T-cell (primary cell): ENCODE measurements at regions not wholly inside any gene's neighbourhood (a gene's known extent, or its start where the extent isn't known, plus 50 kb on each side); places are given as distances from the start of the nearest gene placed in this dataset.

Experiments
- ATAC-seq, 4 experiments: fragments of 200-7000 bp in 3 of 4; fragments of 150-1000 bp in 1 of 4; cut with Tn5 transposase; replicated peaks in 1 of 4; 1 replicate in 3 of 4; 2 replicates in 1 of 4; pipeline ENCODE4 v1.10.0; 2021; ENCODE audit warnings: moderate library complexity in 3 of 4, mild to moderate bottlenecking in 2 of 4, moderate number of reproducible peaks in 1 of 4
- CTCF ChIA-PET, 2 donors: fragments of 300-600 bp; sonication (Branson Sonifier 250); formaldehyde crosslinking; loops; one replicate each; lab custom pipeline; 2022; ENCODE audit warnings: antibody characterized with exemption in 2 of 2; lab: Charles Lee
- POLR2A ChIA-PET, 2 donors: fragments of 300-600 bp; sonication (Branson Sonifier 250); formaldehyde crosslinking; loops; one replicate each; lab custom pipeline; 2022; ENCODE audit warnings: antibody characterized with exemption in 2 of 2; lab: Charles Lee
- DNase-seq, 35 experiments: peaks; one replicate each; pipeline versions ENCODE4 v3.0.0 to v3.0.0-alpha.2; 2013 to 2023
- H3K27ac ChIP-seq: one replicate; pipeline ENCODE4 v1.5.1; 2013; ENCODE audit warnings: low read length
- H3K27me3 ChIP-seq, 2 experiments: replicated peaks in 1 of 2; 1 replicate in 1 of 2; 2 replicates in 1 of 2; pipeline versions ENCODE4 v1.6.1 to v1.7.0; 2013; ENCODE audit warnings: low read length in 1 of 2, mixed read lengths in 1 of 2; ENCODE audit not compliant: control insufficient read depth in 2 of 2, insufficient read depth in 2 of 2; ENCODE audit errors: extremely low read depth in 1 of 2
- H3K36me3 ChIP-seq, 2 donors: 1 replicate in 1 of 2; 2 replicates in 1 of 2; pipeline versions ENCODE4 v1.6.1 to v1.7.0; 2013; ENCODE audit warnings: low read length in 1 of 2; ENCODE audit not compliant: control insufficient read depth in 2 of 2, insufficient read depth in 1 of 2; ENCODE audit errors: extremely low read depth in 1 of 2
- H3K4me1 ChIP-seq, 2 experiments: 1 replicate in 1 of 2; 2 replicates in 1 of 2; pipeline versions ENCODE4 v1.6.1 to v1.7.0; 2013; ENCODE audit warnings: low read length in 2 of 2, mixed read lengths in 1 of 2; ENCODE audit not compliant: insufficient read depth in 2 of 2, control insufficient read depth in 1 of 2; ENCODE audit errors: extremely low read depth in 1 of 2
- H3K4me3 ChIP-seq, 2 donors: 1 replicate in 1 of 2; 2 replicates in 1 of 2; pipeline versions ENCODE4 v1.5.1 to v1.7.0; 2013; ENCODE audit warnings: mild to moderate bottlenecking in 2 of 2, low read length in 1 of 2, moderate library complexity in 1 of 2; ENCODE audit not compliant: control insufficient read depth in 1 of 2; ENCODE audit errors: extremely low read depth in 1 of 2
- H3K9me3 ChIP-seq: 2 replicates; pipeline ENCODE4 v1.7.0; 2013
- H3K27ac Mint-ChIP-seq, 2 donors: one replicate each; pipeline ENCODE4 v1.8.0; 2020 to 2021; ENCODE audit warnings: mild to moderate bottlenecking in 2 of 2, mixed read lengths in 2 of 2
- H3K27me3 Mint-ChIP-seq, 2 donors: one replicate each; pipeline ENCODE4 v1.8.0; 2021 to 2022; ENCODE audit warnings: mixed read lengths in 2 of 2
- H3K36me3 Mint-ChIP-seq: one replicate; pipeline ENCODE4 v1.8.0; 2021; ENCODE audit warnings: mixed read lengths
- H3K4me1 Mint-ChIP-seq, 3 donors: one replicate each; pipeline ENCODE4 v1.8.0; 2020 to 2022; ENCODE audit warnings: mixed read lengths in 3 of 3, mild to moderate bottlenecking in 1 of 3
- H3K4me3 Mint-ChIP-seq, 3 donors: one replicate each; pipeline ENCODE4 v1.8.0; 2020 to 2022; ENCODE audit warnings: mild to moderate bottlenecking in 3 of 3, mixed read lengths in 3 of 3, moderate library complexity in 3 of 3
- H3K9me3 Mint-ChIP-seq, 3 donors: one replicate each; pipeline ENCODE4 v1.8.0; 2020 to 2022; ENCODE audit warnings: mixed read lengths in 3 of 3
- WGBS: methylation state at CpG from one replicate; pipeline ENCODE4 v1.1.5; 2013; ENCODE audit warnings: missing lambda C conversion rate; ENCODE audit not compliant: insufficient coverage; 5-methylcytosine and 5-hydroxymethylcytosine counted together

GRCh38 chr3:139870000-139870675 lies 64.8 kb upstream of the CLSTN2 start:
- Histone ChIP-seq H3K36me3 (no peaks in the 10 kb centered on the region), H3K4me3 (no peak overlapping the region), H3K9me3 (no peaks in the 10 kb centered on the region), H3K27ac (no peak overlapping the region), H3K4me1 (no peaks in the 10 kb centered on the region), H3K27me3 (no peaks in the 10 kb centered on the region)
- H3K36me3 Mint-ChIP-seq, result no peaks in the 10 kb centered on the region
- ATAC-seq (no peak), DNase-seq (no peak)
- no peak overlapping the region for H3K27ac Mint-ChIP-seq
- ChIA-PET POLR2A (no interaction called here), CTCF (no interaction called here)
- no peaks in the 10 kb centered on the region for H3K4me1 Mint-ChIP-seq
- H3K9me3 Mint-ChIP-seq, result peaks cover 4 to 7% (median 5%) of the 10 kb centered on the region in 3 donors
- WGBS, result 52% methylated on average over 2 of the region's 2 CpGs
- no peak overlapping the region for H3K4me3 Mint-ChIP-seq
- peaks cover 0 to 4% of the 10 kb centered on the region in 2 donors for H3K27me3 Mint-ChIP-seq

DNA sequence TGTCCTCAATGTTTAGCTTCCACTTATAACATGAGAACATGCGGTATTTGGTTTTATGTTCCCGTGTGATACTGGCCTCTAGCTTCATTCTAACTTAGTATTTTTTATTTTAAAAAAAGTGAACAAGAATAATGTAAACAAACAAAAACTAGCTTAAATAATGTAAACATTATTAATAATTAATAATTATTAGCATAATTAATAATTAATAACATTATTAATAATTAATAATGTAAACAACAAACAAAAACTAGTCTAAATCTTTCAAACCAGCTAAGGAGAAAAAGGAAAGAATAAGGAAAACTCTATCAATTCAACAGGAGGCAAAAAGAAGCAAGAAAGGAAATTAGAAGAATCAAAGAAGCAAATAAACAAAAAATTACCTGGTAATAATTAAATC lies 66.2 kb upstream of the CLSTN2 start:
- Mint-ChIP-seq H3K4me1 (no peaks in the 10 kb centered on the region), H3K4me3 (no peak overlapping the region), H3K27ac (no peak overlapping the region), H3K9me3 (peaks cover 0 to 7% (median 5%) of the 10 kb centered on the region in 3 donors), H3K27me3 (peaks cover 0 to 4% of the 10 kb centered on the region in 2 donors), H3K36me3 (no peaks in the 10 kb centered on the region)
- WGBS, result no CpG with 5 or more reads among the region's 2 CpGs
- H3K4me3 ChIP-seq, result no peak overlapping the region
- H3K27me3 ChIP-seq, result no peaks in the 10 kb centered on the region
- POLR2A ChIA-PET, result no interaction called here
- H3K9me3 ChIP-seq, result no peaks in the 10 kb centered on the region
- CTCF ChIA-PET, result no interaction called here
- no peaks in the 10 kb centered on the region for H3K36me3 ChIP-seq
- no peak overlapping the region for H3K27ac ChIP-seq
- no peak for DNase-seq
- no peaks in the 10 kb centered on the region for H3K4me1 ChIP-seq
- no peak for ATAC-seq

- ATAC-seq (no peak), DNase-seq (no peak)
- no peaks in the 10 kb centered on the region for H3K4me1 ChIP-seq
- no peaks in the 10 kb centered on the region for H3K27me3 ChIP-seq
- POLR2A ChIA-PET, result no interaction called here
- CTCF ChIA-PET, result no interaction called here
- Mint-ChIP-seq H3K4me1 (no peaks in the 10 kb centered on the region), H3K9me3 (peaks cover 7 to 19% (median 10%) of the 10 kb centered on the region in 3 donors), H3K27me3 (peaks cover 0 to under 1% of the 10 kb centered on the region in 2 donors), H3K36me3 (no peaks in the 10 kb centered on the region), H3K27ac (no peak overlapping the region), H3K4me3 (no peak overlapping the region)
- no peaks in the 10 kb centered on the region for H3K36me3 ChIP-seq
- WGBS, result no CpG with 5 or more reads among the region's 3 CpGs
- H3K4me3 ChIP-seq, result no peak overlapping the region
- H3K9me3 ChIP-seq, result no peaks in the 10 kb centered on the region
- no peak overlapping the region for H3K27ac ChIP-seq
Observed at GRCh38 chr3:139848660-139849059, 86.3 kb upstream of the CLSTN2 start.

DNA sequence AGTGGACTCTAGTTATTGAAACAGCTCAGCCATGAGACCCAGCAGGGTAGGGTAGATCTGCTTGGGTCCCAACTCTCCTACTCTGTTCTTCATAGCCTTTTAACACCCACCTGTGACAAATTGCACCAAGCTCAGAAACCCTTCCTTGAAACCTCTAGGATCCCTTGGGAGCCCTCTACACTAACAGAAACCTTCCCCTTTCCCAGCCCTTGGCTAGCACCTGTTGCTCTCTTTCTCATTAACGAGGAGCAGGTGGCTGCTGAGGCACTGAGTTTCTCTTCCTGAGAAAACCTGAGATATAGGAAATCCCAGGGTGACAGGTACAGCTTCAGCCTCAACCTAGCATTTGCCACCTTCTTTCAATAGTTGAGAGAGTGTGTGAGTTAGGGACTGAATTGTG lies 88.3 kb upstream of the CLSTN2 start:
- ChIA-PET POLR2A (no interaction called here), CTCF (no interaction called here)
- Histone ChIP-seq H3K27me3 (no peaks in the 10 kb centered on the region), H3K4me1 (no peaks in the 10 kb centered on the region), H3K36me3 (no peaks in the 10 kb centered on the region), H3K4me3 (no peak overlapping the region), H3K27ac (no peak overlapping the region), H3K9me3 (no peaks in the 10 kb centered on the region)
- Mint-ChIP-seq H3K27me3 (peaks cover 0 to 7% of the 10 kb centered on the region in 2 donors), H3K4me3 (no peak overlapping the region), H3K27ac (no peak overlapping the region), H3K9me3 (peaks cover 3 to 13% (median 12%) of the 10 kb centered on the region in 3 donors), H3K4me1 (no peaks in the 10 kb centered on the region), H3K36me3 (no peaks in the 10 kb centered on the region)
- DNase-seq, result no peak
- no CpG with 5 or more reads among the region's 1 CpG for WGBS
- no peak for ATAC-seq

- DNase-seq, result no peak
- CTCF ChIA-PET, result no interaction called here
Observed at GRCh38 chr3:139839659-139840058, 95.3 kb upstream of the CLSTN2 start.

GRCh38 chr3:139839014-139839413 lies 96.0 kb upstream of the CLSTN2 start:
- Mint-ChIP-seq H3K9me3 (peaks cover 0 to 11% (median 0%) of the 10 kb centered on the region in 3 donors), H3K4me3 (no peak overlapping the region), H3K27me3 (peaks cover 0 to 7% of the 10 kb centered on the region in 2 donors), H3K36me3 (no peaks in the 10 kb centered on the region), H3K4me1 (no peaks in the 10 kb centered on the region), H3K27ac (no peak overlapping the region)
- ChIA-PET POLR2A (no interaction called here), CTCF (no interaction called here)
- no peak for ATAC-seq
- H3K27me3 ChIP-seq, result no peaks in the 10 kb centered on the region
- no peaks in the 10 kb centered on the region for H3K4me1 ChIP-seq
- H3K9me3 ChIP-seq, result no peaks in the 10 kb centered on the region
- H3K36me3 ChIP-seq, result no peaks in the 10 kb centered on the region
- H3K4me3 ChIP-seq, result no peak overlapping the region
- DNase-seq, result no peak
- WGBS, result no CpG with 5 or more reads among the region's 1 CpG
- H3K27ac ChIP-seq, result no peak overlapping the region

More at GRCh38 chr3:139839659-139840058, 95.3 kb upstream of the CLSTN2 start:
- 50% methylated on average over 1 of the region's 3 CpGs for WGBS
- POLR2A ChIA-PET, result no interaction called here
- peaks cover 0 to 7% of the 10 kb centered on the region in 2 donors for H3K27me3 Mint-ChIP-seq
- H3K36me3 Mint-ChIP-seq, result no peaks in the 10 kb centered on the region
- peaks cover 0 to 10% (median 0%) of the 10 kb centered on the region in 3 donors for H3K9me3 Mint-ChIP-seq
- H3K36me3 ChIP-seq, result no peaks in the 10 kb centered on the region
- no peak overlapping the region for H3K4me3 Mint-ChIP-seq
- no peaks in the 10 kb centered on the region for H3K9me3 ChIP-seq
- no peak overlapping the region for H3K4me3 ChIP-seq
- H3K4me1 ChIP-seq, result no peaks in the 10 kb centered on the region
- H3K27ac ChIP-seq, result no peak overlapping the region
- ATAC-seq, result no peak
- H3K27ac Mint-ChIP-seq, result no peak overlapping the region
- no peaks in the 10 kb centered on the region for H3K4me1 Mint-ChIP-seq
- no peaks in the 10 kb centered on the region for H3K27me3 ChIP-seq
